Rectal smooth muscle tissue (tissue), 1 donor: ENCODE measurements at regions not wholly inside any gene's neighbourhood (a gene's known extent, or its start where the extent isn't known, plus 50 kb on each side); places are given as distances from the start of the nearest gene placed in this dataset.

Source experiments
- H3K27ac ChIP-seq: one replicate; pipeline ENCODE4 v1.7.0; 2013; ENCODE audit warnings: low read depth, low read length, inconsistent platforms
- H3K27me3 ChIP-seq: one replicate; pipeline ENCODE4 v1.7.0; 2013; ENCODE audit warnings: low read length; ENCODE audit not compliant: control insufficient read depth, insufficient read depth
- H3K36me3 ChIP-seq: one replicate; pipeline ENCODE4 v1.7.0; 2013; ENCODE audit warnings: low read length; ENCODE audit not compliant: control insufficient read depth, insufficient read depth
- H3K4me1 ChIP-seq: one replicate; pipeline ENCODE4 v1.7.0; 2013; ENCODE audit warnings: low read length; ENCODE audit not compliant: control insufficient read depth, insufficient read depth
- H3K4me3 ChIP-seq: one replicate; pipeline ENCODE4 v1.7.0; 2013; ENCODE audit warnings: low read length
- H3K9ac ChIP-seq: one replicate; pipeline ENCODE4 v1.7.0; 2013; ENCODE audit warnings: low read length

GRCh38 chr5:105687493-105687892, 1983.2 kb downstream of the EFNA5 start:
- H3K36me3 ChIP-seq: no peaks in the 10 kb centered on the region
- no peak overlapping the region for H3K4me3 ChIP-seq

GRCh38 chr5:105685884-105686283, 1984.9 kb downstream of the EFNA5 start:
- no peaks in the 10 kb centered on the region for H3K27me3 ChIP-seq
- no peaks in the 10 kb centered on the region for H3K36me3 ChIP-seq
- H3K4me3 ChIP-seq: no peak overlapping the region
- H3K27ac ChIP-seq: no peak overlapping the region
- H3K9ac ChIP-seq: no peak overlapping the region
- H3K4me1 ChIP-seq: no peaks in the 10 kb centered on the region

More at GRCh38 chr5:105687493-105687892, 1983.2 kb downstream of the EFNA5 start:
- no peaks in the 10 kb centered on the region for H3K27me3 ChIP-seq
- no peaks in the 10 kb centered on the region for H3K4me1 ChIP-seq
- H3K9ac ChIP-seq: no peak overlapping the region
- H3K27ac ChIP-seq: no peak overlapping the region

- no peaks in the 10 kb centered on the region for H3K4me1 ChIP-seq
- no peaks in the 10 kb centered on the region for H3K36me3 ChIP-seq
- no peaks in the 10 kb centered on the region for H3K27me3 ChIP-seq
- no peak overlapping the region for H3K27ac ChIP-seq
- H3K4me3 ChIP-seq: no peak overlapping the region
- no peak overlapping the region for H3K9ac ChIP-seq
Observed at GRCh38 chr5:105684799-105685198, 1985.9 kb downstream of the EFNA5 start.

GRCh38 chr5:105680858-105681475, 1989.8 kb downstream of the EFNA5 start:
- Histone ChIP-seq H3K4me3 (no peak overlapping the region), H3K9ac (no peak overlapping the region), H3K36me3 (no peaks in the 10 kb centered on the region), H3K4me1 (no peaks in the 10 kb centered on the region), H3K27ac (no peak overlapping the region), H3K27me3 (no peaks in the 10 kb centered on the region)

- Histone ChIP-seq H3K4me3 (no peak overlapping the region), H3K27me3 (no peaks in the 10 kb centered on the region), H3K4me1 (no peaks in the 10 kb centered on the region), H3K36me3 (no peaks in the 10 kb centered on the region), H3K27ac (no peak overlapping the region), H3K9ac (no peak overlapping the region)
Observed at GRCh38 chr5:105677291-105677690, 1993.4 kb downstream of the EFNA5 start.

GRCh38 chr5:105670596-105670995, 2000.1 kb downstream of the EFNA5 start:
- H3K27ac ChIP-seq: no peak overlapping the region
- H3K27me3 ChIP-seq: no peaks in the 10 kb centered on the region
- no peaks in the 10 kb centered on the region for H3K4me1 ChIP-seq
- H3K9ac ChIP-seq: no peak overlapping the region
- no peaks in the 10 kb centered on the region for H3K36me3 ChIP-seq
- no peak overlapping the region for H3K4me3 ChIP-seq

GRCh38 chr5:105663671-105664070, 2007.1 kb downstream of the EFNA5 start:
- no peaks in the 10 kb centered on the region for H3K36me3 ChIP-seq
- H3K27me3 ChIP-seq: no peaks in the 10 kb centered on the region
- no peak overlapping the region for H3K9ac ChIP-seq
- no peak overlapping the region for H3K27ac ChIP-seq
- H3K4me1 ChIP-seq: no peaks in the 10 kb centered on the region
- no peak overlapping the region for H3K4me3 ChIP-seq

- Histone ChIP-seq H3K27ac (no peak overlapping the region), H3K27me3 (no peaks in the 10 kb centered on the region)
Observed at GRCh38 chr5:105659396-105659795, 2011.3 kb downstream of the EFNA5 start.

GRCh38 chr5:105640328-105640727, 2030.4 kb downstream of the EFNA5 start:
- Histone ChIP-seq H3K4me3 (no peak overlapping the region), H3K27ac (no peak overlapping the region), H3K4me1 (no peaks in the 10 kb centered on the region), H3K36me3 (no peaks in the 10 kb centered on the region), H3K9ac (no peak overlapping the region), H3K27me3 (no peaks in the 10 kb centered on the region)

More at GRCh38 chr5:105659396-105659795, 2011.3 kb downstream of the EFNA5 start:
- no peaks in the 10 kb centered on the region for H3K4me1 ChIP-seq
- H3K9ac ChIP-seq: no peak overlapping the region
- no peaks in the 10 kb centered on the region for H3K36me3 ChIP-seq
- no peak overlapping the region for H3K4me3 ChIP-seq

GRCh38 chr5:105639511-105639910, 2031.2 kb downstream of the EFNA5 start:
- Histone ChIP-seq H3K4me3 (no peak overlapping the region), H3K36me3 (no peaks in the 10 kb centered on the region), H3K9ac (no peak overlapping the region), H3K27ac (no peak overlapping the region), H3K4me1 (no peaks in the 10 kb centered on the region), H3K27me3 (no peaks in the 10 kb centered on the region)

GRCh38 chr5:105639068-105639467, 2031.7 kb downstream of the EFNA5 start:
- Histone ChIP-seq H3K9ac (no peak overlapping the region), H3K4me3 (no peak overlapping the region), H3K27ac (no peak overlapping the region), H3K27me3 (no peaks in the 10 kb centered on the region), H3K36me3 (no peaks in the 10 kb centered on the region), H3K4me1 (no peaks in the 10 kb centered on the region)

GRCh38 chr5:105638437-105638836, 2032.3 kb downstream of the EFNA5 start:
- Histone ChIP-seq H3K9ac (no peak overlapping the region), H3K4me3 (no peak overlapping the region), H3K4me1 (no peaks in the 10 kb centered on the region), H3K36me3 (no peaks in the 10 kb centered on the region), H3K27me3 (no peaks in the 10 kb centered on the region), H3K27ac (no peak overlapping the region)

- Histone ChIP-seq H3K9ac (no peak overlapping the region), H3K27ac (no peak overlapping the region), H3K4me3 (no peak overlapping the region), H3K36me3 (no peaks in the 10 kb centered on the region), H3K4me1 (no peaks in the 10 kb centered on the region), H3K27me3 (no peaks in the 10 kb centered on the region)
Observed at GRCh38 chr5:105632043-105632442, 2038.7 kb downstream of the EFNA5 start.
